GM18873 (cell line): ENCODE measurements at regions not wholly inside any gene's neighbourhood (a gene's known extent, or its start where the extent isn't known, plus 50 kb on each side); places are given as distances from the start of the nearest gene placed in this dataset.

Experiments
- ATAC-seq: cut with Tn5 transposase; IDR thresholded peaks from one replicate; pipeline ENCODE4 v1.9.1; 2021; ENCODE audit warnings: mild to moderate bottlenecking, moderate library complexity, moderate number of reproducible peaks; ENCODE audit not compliant: unreplicated experiment, low FRiP score

- no peak for ATAC-seq
Observed at GRCh38 chr1:87652176-87652575, 323.5 kb downstream of the LMO4 start.

GRCh38 chr1:87665151-87665550 is 336.5 kb downstream of the LMO4 start:
- ATAC-seq = no peak

- no peak for ATAC-seq
Observed at GRCh38 chr1:87666681-87667080, 338.0 kb downstream of the LMO4 start.

DNA sequence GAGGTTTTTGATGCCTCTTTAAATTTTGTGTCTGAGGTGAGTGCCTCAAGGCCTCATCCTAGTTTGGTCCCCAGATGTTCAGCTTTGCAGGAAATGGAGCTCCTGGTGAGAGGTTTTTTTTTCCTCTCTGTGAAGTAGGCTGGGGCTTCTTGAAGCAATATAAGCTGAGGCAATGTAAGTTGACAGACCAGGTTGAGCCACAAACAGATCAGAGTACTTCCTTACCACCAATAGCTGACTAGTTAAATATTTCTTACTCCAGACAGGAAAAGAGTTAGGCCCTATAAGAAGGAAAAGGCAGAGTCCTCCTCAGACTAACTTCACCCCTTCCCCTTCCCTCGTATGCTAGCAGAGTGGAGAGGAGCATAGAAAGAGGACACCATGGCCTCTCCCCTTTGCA is 341.0 kb downstream of the LMO4 start:
- ATAC-seq = no peak

- no peak for ATAC-seq
Observed at GRCh38 chr1:87673309-87673708, 344.6 kb downstream of the LMO4 start.

DNA sequence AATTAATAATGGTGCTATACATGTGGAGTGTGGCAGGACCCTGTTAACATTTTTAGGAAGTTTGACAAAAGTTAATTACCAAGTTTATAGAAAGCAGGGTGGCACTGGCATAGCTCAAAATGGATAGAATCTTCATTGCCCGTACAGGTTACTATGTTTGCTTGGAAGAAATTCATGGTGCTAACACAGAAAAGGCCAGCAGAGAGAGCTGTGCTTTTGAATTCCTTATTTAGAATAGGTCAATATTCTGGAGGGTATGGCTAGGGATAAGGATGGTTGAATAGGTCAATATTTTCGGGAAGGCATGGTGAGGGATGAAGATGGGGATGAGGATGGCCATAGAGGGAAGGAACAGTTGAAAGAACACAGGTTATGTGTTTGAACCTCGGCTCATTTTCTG is 345.1 kb downstream of the LMO4 start:
- ATAC-seq = no peak

- ATAC-seq = no peak
Observed at GRCh38 chr1:87674791-87675190, 346.1 kb downstream of the LMO4 start.

- no peak for ATAC-seq
Observed at GRCh38 chr1:87678266-87678665, 349.6 kb downstream of the LMO4 start.

DNA sequence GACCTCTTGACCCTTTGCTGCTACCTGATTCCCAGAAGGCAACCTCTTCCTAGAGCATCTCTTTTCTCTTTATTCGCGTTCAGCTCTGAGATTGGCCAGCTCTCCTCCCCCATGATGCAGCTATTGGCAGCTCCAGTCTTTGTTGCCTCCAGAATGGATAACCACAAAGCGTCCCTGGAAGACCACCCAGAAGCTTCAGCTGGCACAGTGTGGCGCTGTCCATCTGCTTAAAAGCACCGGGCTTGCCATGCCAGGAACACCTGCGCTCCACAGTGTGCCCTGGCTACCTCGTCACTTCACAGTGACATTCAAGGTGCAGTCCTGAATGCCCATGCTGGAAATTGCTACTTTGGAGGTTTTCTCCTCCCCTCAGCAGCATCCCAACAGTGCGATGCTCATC is 353.9 kb downstream of the LMO4 start:
- ATAC-seq = no peak

DNA sequence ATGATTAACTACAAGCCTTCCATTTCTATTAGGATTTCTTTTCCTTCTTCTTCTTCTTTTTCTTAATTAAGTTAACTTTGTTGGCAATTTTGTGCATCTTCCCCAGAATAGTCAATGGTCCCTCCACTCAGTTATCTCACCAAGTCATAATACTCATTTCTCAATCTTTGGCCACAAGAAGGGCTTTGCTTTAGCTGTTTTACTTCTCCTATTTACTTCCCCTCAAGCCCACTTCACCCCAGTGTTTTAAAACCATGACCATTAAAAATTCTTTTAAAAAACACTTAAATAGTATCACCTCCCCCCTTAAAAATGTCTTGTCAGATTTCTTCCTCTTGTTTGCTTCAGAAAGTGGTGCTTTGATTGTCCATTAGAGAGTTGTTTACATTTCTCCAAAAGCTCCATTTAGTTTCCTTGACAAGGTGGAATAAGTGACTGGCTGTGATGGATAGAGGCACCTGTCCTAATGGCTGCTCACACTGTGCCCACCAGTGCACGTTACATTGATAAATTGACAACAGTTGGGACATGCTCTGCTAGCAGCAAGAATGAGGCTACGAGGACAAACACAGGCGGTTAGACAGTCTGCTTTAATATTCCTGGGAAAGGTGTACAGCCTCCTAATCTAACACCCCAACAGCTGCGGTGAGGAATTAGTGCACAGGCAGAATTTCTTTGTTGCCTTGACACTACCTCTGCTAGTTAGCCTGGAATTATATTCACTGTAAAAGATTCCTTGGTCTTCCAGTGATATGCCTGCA is 354.7 kb downstream of the LMO4 start:
- ATAC-seq = no peak

DNA sequence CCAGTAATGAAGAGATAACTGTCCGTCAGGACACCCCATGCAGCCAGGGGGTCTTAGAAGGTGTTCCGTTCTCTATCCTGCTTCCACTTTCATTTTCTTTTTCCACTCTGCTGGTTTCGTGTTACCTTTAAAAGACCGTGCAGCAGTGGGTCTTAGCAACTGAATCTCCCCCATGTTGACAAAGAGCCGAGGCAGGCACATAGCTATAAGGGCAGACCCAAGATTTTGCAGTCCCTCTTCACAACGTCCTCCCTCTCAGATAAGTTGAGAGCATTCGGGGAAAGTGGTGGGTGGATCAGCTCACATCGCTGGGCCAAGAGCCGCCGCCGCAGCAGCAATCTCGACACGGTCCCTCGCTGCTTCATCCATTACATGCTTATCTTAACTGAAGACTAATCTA is 355.5 kb downstream of the LMO4 start:
- ATAC-seq = no peak

DNA sequence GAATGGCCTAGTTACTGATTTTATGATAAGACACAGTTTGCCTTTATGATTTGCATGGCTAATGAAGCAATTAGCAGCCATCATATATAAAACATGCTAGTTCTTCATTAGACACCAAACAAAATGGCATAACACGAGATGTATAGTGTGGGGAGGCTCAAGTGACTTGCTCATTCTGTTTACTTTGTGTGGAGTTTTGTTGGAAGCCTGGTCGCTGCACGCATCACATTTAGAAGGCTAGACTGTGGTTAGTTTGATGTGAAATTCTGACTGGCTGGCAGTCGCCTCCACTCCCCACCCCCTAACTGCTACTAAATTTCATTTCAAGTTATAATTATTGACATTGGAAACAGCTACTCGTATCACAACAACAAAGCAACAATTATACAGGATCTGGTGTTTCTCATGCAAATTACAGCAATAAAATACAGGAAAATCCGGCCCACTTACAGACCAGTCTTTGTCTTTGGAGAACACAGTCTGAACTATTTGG is 356.1 kb downstream of the LMO4 start:
- no peak for ATAC-seq

DNA sequence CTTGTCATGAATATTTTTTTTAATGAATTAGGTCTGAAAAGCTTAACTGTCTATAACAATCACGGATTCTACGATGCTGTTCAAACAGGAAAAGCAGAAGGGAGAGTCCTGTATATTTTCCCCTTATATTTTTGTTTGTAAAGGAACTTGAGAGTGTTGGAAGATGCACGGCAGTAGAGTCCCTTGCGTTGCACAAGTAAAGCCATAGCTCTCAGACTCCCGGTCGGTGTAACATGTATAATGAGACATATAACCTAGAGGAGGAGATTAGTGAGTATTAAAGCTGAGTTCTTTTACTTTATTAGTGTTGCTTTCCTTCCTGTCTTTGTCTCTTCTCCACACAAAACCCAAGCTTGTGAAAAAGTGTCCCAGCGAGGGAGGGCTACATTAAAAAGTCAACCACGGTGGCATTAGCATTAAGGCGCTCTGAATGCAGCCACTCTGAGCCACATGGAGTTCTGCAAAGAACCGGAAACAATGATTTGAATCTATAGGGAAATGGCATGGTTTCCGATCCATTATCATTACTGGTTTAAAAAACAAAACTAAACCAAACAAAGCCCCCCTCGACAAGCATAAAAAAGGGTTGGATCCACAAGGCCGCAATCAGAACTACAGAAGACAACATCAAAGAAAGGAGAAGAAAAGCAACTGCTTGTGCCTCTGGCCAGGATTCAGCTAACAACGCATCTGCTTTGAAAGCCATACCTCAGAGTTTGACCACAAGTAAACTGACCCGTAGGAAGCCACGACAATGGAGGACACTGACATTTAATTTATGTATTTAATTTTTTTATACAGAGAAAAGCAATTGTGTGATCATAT is 356.8 kb downstream of the LMO4 start:
- no peak for ATAC-seq

DNA sequence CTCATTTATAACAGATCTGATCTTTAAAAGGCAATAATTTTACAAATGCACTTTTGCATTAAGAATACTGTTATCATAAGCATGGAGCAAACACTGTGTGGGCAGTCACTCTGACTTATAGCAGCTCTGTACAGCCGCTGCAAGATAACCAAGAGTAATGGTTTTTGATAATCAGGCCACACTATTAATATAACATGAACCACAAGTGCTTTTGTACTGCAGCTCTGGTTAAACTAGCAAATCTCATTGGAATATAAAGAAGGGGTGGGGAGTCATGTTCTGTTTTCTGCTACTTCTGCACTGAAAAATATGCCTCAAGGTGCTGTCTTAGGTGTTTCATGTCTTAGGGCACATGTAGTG is 357.4 kb downstream of the LMO4 start:
- no peak for ATAC-seq

GRCh38 chr1:87686671-87687070 is 358.0 kb downstream of the LMO4 start:
- no peak for ATAC-seq

GRCh38 chr1:87688136-87688535 is 359.5 kb downstream of the LMO4 start:
- ATAC-seq = no peak

DNA sequence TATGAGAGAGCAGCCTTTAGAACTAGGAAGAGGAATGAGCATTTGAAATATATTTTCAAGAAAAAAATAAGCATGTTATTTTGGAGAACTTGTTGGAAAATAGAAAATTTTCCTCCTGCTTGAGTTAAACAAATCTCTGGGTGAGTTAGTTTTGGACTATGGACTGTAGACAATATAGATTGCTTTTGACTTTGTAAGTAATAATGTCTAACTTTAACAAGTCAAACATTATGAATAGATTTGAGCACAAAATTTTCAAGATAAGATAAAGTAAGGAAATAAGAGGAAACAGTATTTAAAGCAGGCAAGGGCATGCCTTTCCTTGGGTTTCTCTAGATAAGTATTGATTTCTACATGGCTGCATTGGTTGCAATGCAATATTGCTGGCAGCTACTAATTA is 360.8 kb downstream of the LMO4 start:
- ATAC-seq = no peak

DNA sequence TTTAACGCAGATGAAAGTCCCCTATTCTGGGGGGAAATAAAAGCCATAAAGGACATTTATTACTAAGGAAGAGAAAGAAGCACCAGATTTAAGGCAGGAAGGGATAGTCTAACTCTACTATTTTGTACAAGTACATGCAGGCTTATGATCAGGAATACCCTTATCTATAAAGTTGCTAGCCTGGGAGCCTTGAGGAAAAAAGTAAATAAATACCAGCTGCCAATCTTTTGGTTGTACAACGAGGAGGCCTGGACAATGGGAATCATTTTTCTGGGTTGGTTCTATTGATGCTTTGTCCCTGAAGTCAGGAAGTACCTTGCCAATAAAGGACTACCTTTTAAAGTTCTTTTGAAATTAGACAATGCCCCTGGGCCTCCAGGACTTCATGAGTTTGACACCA is 367.8 kb downstream of the LMO4 start:
- no peak for ATAC-seq

DNA sequence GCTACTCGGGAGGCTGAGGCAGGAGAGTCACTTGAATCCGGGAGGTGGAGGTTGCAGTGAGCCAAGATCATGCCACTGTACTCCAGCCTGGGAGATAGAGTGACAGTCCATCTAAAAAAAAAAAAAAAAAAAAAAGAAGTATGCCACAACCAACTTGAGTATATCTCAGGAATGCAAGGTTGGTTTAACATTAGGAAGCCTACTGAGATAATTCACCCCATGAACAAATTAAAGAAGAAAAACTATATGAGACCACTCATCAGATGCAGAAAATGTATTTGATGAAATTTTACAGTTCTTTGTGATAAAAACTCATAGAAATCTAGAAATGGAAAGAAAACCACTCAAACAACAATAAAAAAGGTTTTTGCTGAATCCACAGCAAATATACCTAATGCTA is 373.8 kb downstream of the LMO4 start:
- no peak for ATAC-seq

DNA sequence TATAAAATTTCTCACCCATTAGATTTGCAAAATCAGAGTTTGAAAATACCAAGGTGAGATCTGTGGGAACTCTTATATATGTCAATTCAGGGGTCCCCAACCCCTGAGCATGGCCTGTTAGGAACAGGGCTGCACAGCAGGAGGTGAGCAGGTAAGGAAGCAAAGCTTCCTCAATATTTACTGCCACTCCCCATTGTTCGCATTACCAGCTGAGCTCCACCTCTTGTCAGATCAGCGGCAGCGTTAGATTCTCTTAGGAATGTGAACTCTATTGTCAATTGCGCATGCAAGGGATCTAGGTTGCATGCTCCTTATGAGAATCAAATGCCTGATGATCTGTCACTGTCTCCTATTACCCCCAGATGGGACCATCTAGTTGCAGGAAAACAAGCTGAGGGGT is 376.6 kb downstream of the LMO4 start:
- no peak for ATAC-seq

DNA sequence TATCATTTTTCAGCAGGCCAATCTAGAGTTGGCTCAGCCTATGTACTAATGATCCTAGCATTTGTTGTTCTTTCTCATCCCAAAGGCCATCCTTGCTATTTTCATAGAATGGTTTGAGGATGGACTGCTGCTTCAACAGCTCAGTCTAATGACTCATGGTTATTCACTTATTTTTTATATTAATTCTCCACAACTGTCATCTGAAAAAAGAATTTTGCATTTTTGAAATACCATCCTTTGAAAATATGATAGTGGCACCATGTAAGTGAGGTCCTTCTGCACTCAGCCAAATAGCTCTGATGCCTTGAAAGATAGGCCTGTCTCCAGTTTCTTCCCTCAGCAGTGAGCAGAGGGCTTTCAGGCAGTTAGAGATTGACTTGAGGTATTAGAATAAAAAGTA is 377.5 kb downstream of the LMO4 start:
- ATAC-seq = no peak

GRCh38 chr1:87706779-87707228 is 378.1 kb downstream of the LMO4 start:
- ATAC-seq = no peak
